ENCODE measurements at regions not wholly inside any gene's neighbourhood (a gene's known extent, or its start where the extent isn't known, plus 50 kb on each side); places are given as distances from the start of the nearest gene placed in this dataset.
"Not testable (repeated sequence)": the region's sequence is repeated elsewhere in the genome, so short reads cannot be mapped to it uniquely, and the experiment has no call there.

DNA sequence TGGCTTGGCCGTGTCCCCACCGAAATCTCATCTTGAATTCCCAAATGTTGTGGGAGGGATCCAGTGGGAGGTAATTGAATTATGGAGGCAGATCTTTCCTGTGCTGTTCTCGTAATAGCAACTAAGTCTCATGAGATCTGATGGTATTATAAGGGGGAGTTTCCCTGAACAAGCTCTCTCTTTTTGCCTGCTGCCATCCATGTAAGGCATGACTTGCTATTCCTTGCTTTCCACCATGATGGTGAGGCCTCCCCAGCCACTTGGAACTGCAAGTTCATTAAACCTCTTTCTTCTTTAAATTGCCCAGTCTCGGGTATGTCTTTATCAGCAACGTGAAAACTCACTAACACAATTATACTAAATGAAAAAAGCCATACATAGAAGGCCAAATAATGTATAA is 101.3 kb upstream of the LYPLAL1 start:
- DNase-seq, result no peak

DNA sequence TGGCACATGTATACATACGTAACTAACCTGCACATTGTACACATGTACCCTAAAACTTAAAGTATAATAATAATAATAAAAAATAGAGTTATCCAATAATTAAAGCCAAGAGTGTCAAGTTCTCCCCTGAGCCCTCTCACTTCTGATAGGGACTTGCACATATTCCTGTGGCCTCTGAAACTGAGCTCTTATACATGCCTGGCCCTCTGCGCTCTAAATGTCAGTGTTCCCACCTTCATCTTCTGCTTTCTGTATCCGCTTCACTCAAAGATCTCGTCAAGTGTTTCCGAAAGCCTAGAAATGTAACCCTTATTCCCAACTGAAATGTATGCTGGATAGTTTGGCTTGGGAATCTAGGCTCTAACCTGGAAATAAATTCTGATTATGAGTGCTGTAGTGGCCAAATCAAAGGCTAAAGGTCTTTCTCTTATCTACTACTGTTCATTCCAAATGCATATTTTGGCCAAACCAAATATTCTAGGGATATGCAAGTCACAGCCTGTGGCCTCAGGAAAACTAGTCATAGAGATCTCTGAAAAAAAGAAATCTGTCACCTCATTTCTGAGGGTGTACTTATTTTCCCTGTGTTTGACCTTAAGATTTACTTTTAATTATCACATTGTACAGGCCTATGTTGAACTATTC is 99.5 kb upstream of the LYPLAL1 start:
- DNase-seq, result no peak

DNA sequence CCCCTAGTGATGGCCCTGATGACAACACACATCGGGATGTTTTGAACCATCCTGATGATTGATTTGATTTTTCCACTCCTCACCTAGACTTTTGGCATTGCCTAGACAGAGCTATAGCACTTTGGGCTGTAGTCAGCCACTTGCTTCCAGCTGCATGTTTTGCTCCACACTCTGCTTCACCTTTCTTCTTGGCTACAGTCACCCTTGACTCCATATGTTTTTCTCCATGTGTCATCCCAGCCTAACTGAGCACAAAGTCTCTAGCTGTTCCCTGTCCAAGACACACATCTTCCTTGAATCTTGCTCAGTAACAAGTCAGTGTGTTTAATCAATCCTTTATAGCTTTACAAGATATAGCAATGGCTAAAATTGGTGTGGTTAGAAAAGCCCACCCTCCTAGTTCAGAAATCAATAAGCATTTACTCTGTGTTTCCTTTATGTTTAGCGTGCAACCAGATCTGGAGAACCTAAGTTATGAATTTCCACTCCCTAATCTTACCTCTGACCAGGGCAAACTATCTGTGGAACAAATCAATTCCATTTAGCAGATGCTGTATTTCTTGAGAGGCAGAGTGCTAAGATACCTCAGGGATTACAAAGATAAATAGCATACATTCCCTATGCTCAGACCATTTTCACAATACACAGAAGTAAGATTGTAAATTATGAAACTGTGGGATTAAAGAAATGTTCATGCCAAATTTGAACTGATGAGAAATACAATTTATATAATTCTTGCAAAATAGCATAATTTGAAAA is 98.4 kb upstream of the LYPLAL1 start:
- DNase-seq, result no peak

DNA sequence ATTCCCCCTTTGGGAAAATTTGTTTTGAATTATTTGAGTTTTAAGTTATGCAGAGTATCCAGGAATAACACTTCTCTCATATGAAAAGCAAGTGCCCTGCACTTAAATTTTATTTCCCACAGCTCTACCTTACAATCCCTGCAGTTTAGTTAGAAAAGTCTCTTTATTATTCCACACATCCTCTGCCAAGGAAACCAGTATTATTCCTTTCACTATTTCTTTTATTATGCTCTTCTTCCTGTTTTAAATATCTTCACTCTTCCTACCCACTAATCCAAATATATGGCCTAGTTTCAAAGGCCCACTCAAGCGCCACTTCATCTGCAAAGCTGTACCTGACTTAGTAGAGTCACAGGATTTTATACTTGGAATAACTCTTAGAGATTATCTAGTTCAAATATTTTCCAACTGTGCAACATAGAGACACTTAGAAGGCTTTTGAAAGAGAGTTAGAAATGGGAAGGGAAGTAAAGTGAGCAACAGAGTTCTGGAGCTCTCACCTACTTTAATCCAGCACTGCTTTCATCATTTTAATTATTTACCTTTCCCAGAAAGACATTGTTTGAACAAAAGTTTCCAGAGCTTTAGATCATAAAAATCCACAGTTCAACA is 97.2 kb upstream of the LYPLAL1 start:
- no peak for DNase-seq

DNA sequence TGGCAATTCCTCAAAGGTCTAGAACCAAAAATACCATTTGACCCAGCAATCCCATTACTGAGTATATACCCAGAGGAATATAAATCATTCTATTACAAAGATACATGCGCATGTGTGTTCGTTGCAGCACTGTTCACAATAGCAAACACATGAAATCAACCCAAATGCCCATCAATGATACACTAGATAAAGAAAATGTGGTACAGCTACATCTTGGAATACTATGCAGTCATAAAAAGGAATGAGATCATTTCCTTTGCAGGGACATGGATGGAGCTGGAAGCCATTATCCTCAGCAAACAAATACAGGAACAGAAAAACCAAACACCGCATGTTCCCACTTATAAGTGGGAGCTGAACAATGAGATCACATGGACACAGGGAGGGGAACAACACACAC is 95.9 kb upstream of the LYPLAL1 start:
- not testable (repeated sequence) for DNase-seq

GRCh38 chr1:219081943-219082925 is 91.4 kb upstream of the LYPLAL1 start:
- DNase-seq, result no peak

DNA sequence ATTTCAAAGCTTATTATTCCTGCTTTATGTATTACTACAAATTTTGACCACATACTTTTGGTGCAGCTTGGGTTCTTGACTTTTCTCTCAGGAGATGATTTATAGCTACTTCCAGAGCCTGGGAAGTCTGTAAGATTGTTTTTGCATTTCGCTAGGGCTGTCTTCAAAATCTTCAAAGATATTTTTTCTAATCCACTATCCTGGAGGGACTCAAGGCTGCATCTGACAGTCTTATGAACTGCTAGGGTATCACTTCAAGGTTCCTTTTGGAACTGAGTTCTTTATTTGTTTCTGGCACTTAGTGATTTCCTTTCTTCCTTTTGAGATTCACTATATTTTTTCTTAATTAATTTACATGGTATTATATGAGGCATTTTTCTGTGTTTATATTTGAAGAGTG is 90.0 kb upstream of the LYPLAL1 start:
- DNase-seq, result no peak

GRCh38 chr1:219085082-219085481 is 88.6 kb upstream of the LYPLAL1 start:
- no peak for DNase-seq

DNA sequence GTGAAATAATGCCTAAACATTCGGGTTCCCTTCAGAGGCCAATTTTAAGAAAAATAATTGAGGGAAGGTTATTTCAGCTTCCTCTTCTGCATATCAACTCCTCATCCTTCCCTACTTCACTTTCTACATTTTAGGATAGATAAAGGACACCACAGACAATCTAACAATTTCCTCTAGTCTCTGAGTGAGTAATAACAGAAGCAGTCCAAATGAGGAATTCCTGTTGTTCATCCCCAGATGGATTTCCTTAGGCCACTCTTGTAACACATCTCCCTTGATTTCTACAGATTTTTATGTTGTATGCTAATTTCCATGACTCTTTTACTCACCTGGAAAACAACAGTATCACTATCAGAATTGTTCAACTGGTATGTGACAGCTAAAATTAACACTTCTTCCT is 87.7 kb upstream of the LYPLAL1 start:
- DNase-seq, result no peak

GRCh38 chr1:219086956-219087469 is 86.7 kb upstream of the LYPLAL1 start:
- DNase-seq, result no peak

GRCh38 chr1:219088778-219089557 is 84.7 kb upstream of the LYPLAL1 start:
- DNase-seq, result no peak

GRCh38 chr1:219090607-219091006 is 83.1 kb upstream of the LYPLAL1 start:
- no peak for DNase-seq

DNA sequence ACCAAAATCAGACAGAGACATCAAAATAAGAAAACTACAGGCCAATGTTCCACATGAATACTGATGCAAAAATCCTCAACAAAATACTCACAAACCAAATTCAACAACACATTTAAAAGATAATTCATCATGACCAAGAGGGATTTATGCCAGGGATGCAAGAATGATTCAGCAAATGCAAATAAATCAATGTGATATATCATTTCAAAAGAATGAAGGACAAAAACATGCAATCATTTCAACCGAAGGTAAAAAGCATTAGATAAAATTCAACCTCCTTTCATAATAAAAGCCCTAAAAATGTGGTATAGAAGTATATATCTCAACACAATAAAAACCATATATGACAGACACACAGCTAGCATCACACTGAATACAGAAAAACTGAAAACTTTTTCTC is 81.5 kb upstream of the LYPLAL1 start:
- no peak for DNase-seq

- no peak for DNase-seq
Measured at GRCh38 chr1:219099307-219099706, 74.4 kb upstream of the LYPLAL1 start.

GRCh38 chr1:219100059-219100458 is 73.6 kb upstream of the LYPLAL1 start:
- no peak for DNase-seq

DNA sequence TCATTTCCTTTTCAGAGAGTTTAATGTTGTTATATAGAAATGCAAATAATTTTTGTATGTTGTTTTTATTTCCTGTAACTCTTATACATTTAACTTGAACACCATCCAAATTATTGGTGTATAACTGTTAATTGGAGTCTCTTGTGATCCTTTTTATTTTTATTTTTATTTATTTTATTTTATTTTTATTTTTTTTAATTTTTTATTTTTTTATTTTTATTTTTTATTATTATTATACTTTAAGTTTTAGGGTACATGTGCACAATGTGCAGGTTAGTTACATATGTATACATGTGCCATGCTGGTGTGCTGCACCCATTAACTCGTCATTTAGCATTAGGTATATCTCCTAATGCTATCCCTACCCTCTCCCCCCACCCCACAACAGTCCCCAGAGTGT is 71.2 kb upstream of the LYPLAL1 start:
- not testable (repeated sequence) for DNase-seq

DNA sequence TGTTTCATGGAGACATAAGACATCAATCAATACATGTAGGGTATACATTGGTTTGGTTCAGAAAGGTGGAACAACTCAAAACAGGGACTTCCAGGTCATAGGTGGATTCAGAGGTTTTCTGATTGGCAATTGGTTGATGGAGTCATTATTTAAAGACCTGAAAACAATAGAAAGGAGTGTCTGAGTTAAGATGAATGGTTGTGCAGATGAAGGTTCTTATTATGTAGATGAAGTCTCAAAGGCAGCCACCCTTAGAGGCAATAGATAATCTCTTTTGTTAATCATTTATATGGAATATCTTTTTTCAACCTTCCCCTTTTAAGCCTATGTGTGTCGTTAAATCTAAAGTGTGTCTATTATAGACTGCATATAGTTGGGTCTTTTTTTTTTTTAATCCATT is 67.8 kb upstream of the LYPLAL1 start:
- no peak for DNase-seq

DNA sequence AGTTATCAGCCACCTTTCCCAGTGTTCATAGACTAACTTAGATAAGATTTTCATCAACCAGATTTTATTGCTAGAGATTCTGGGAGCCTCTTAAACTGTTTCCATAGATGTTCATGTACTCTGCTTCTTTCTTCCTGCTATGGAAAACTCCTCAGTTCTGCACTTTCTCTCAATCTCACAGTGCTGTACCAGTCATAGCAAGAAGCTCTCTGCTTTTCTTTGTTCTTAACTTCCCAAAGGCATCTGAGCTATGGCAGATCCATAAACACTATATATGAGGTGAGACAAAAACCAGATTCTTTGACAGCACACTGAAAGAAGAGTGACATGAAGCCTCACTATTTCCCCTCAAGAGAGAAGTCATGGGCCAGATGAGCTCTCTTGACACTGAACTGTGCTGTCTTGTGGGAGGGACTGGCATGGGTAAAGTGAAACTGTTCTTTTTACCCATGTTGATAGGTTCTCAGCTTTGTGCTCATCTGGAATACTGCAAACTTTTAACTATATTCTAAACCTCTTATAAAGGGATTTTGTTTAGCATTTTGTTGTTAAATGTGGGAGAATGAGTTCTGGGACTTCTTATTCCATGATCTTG is 64.2 kb upstream of the LYPLAL1 start:
- DNase-seq, result no peak

- DNase-seq, result no peak
Measured at GRCh38 chr1:219113261-219113660, 60.4 kb upstream of the LYPLAL1 start.

- no peak for DNase-seq
Measured at GRCh38 chr1:219114014-219114413, 59.7 kb upstream of the LYPLAL1 start.

GRCh38 chr1:219119839-219120238 is 53.8 kb upstream of the LYPLAL1 start:
- no peak for DNase-seq
